Lower leg skin (tissue), 3 donors: ENCODE measurements at regions not wholly inside any gene's neighbourhood (a gene's known extent, or its start where the extent isn't known, plus 50 kb on each side); places are given as distances from the start of the nearest gene placed in this dataset.

Source experiments
- CTCF ChIP-seq, 3 donors: fragments of 450-650 bp; IDR thresholded peaks; one replicate each; pipeline ENCODE4 v1.5.1; 2016; ENCODE audit warnings: antibody characterized with exemption in 3 of 3, mild to moderate bottlenecking in 3 of 3, moderate library complexity in 2 of 3
- POLR2A ChIP-seq, 2 donors: fragments of 450-650 bp; IDR thresholded peaks; one replicate each; pipeline ENCODE4 v1.6.1; 2016 to 2017; ENCODE audit warnings: antibody characterized with exemption in 2 of 2, mild to moderate bottlenecking in 1 of 2, moderate library complexity in 1 of 2

DNA sequence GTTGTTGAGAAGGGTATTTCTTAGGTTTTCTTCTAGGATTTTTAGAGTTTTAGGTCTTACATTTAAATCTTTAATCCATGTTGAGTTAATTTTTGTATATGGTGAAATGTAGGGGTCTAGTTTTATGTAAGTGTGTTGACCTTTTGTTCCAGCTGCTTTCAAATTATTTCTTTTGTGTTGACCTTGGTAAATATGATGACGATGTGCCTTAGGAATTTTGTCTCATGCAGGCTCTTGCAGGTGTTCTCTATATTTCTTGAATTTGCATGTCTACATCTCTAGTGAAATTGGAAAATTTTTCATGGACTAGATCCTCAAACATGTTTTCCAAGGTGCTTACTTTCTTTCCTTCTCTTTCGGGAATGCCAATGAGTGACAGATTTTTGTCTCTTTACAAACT, 1609.3 kb upstream of the ZEB2 start:
- TF ChIP-seq POLR2A (IDR thresholded peaks at IDR 0.05) = no peak
- no peak for TF ChIP-seq CTCF (IDR thresholded peaks at IDR 0.05)
